Activated CD4-positive, alpha-beta T cell treated with anti-CD3 and anti-CD28 coated beads for 36 hours (primary cell): ENCODE measurements at regions not wholly inside any gene's neighbourhood (a gene's known extent, or its start where the extent isn't known, plus 50 kb on each side); places are given as distances from the start of the nearest gene placed in this dataset.

ENCODE experiments used
- ATAC-seq: fragments of 200-7000 bp; cut with Tn5 transposase; one replicate; pipeline ENCODE4 v1.10.0; 2021; ENCODE audit warnings: mild to moderate bottlenecking, moderate library complexity
- CTCF ChIA-PET: fragments of 350-600 bp; sonication (Branson Sonifier 250); formaldehyde crosslinking; loops from one replicate; lab custom pipeline; 2021; ENCODE audit warnings: antibody characterized with exemption; lab: Charles Lee
- POLR2A ChIA-PET: fragments of 350-600 bp; sonication (Branson Sonifier 250); formaldehyde crosslinking; loops from one replicate; lab custom pipeline; 2021; ENCODE audit warnings: antibody characterized with exemption, inconsistent platforms; lab: Charles Lee
- DNase-seq: peaks from one replicate; pipeline ENCODE4 v3.0.0-alpha.2; 2020
- H3K27ac Mint-ChIP-seq: one replicate; pipeline ENCODE4 v1.8.0; 2021; ENCODE audit warnings: mixed read lengths
- H3K27me3 Mint-ChIP-seq: one replicate; pipeline ENCODE4 v1.8.0; 2021; ENCODE audit warnings: mixed read lengths
- H3K36me3 Mint-ChIP-seq: one replicate; pipeline ENCODE4 v1.8.0; 2021; ENCODE audit warnings: low read depth, mixed read lengths
- H3K4me1 Mint-ChIP-seq: one replicate; pipeline ENCODE4 v1.8.0; 2021; ENCODE audit warnings: mixed read lengths
- H3K4me3 Mint-ChIP-seq: one replicate; pipeline ENCODE4 v1.8.0; 2021; ENCODE audit warnings: mild to moderate bottlenecking, moderate library complexity, mixed read lengths
- H3K9me3 Mint-ChIP-seq: one replicate; pipeline ENCODE4 v1.8.0; 2021; ENCODE audit warnings: low read depth, mixed read lengths
- intact Hi-C, 2 experiments: fragments of 100-400 bp; cut with DNase I in 1 of 2; cut with micrococcal nuclease in 1 of 2; formaldehyde crosslinking; loops; one replicate each; pipeline versions ENCODE4 v1.14.2 to v1.15.1; 2022 to 2024; cut with DNase I, micrococcal nuclease

GRCh38 chr1:5519366-5520135 is 472.7 kb downstream of the NPHP4 start:
- DNase-seq (no peak), ATAC-seq (no peak)
- POLR2A ChIA-PET, result no interaction called here
- Mint-ChIP-seq H3K27me3 (peaks cover 4% of the 10 kb centered on the region), H3K9me3 (no peaks in the 10 kb centered on the region), H3K4me1 (peaks cover 4% of the 10 kb centered on the region), H3K4me3 (no peak overlapping the region), H3K27ac (no peak overlapping the region), H3K36me3 (no peaks in the 10 kb centered on the region)
- CTCF ChIA-PET, result interaction anchor here (0.7 kb wide), 1 partner anchor 108 kb away, joined by 3 read pairs; no protein-coding TSS in a partner anchor
- intact Hi-C loops, result no loop called here

DNA sequence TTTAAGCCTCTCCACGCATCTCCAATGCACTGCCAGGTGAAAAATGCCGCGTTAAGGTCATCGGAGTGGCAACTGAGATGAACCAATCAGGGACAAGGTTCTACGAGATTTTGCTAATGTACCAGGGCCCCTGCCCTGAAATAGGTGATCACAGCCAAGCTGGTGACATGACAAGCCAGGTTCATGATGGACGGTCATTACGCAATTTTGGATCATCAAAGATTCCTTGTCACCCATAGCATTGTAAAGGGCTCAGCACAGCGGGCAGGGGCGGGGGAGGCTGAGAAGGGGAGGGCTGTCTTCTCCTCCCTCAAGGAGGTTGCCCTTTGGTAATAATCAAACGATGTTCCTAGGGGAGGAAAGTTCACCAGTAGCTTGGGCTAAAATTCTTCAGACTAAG is 475.5 kb downstream of the NPHP4 start:
- Mint-ChIP-seq H3K9me3 (no peaks in the 10 kb centered on the region), H3K4me1 (no peaks in the 10 kb centered on the region), H3K27ac (no peak overlapping the region), H3K27me3 (peaks cover 4% of the 10 kb centered on the region), H3K36me3 (no peaks in the 10 kb centered on the region), H3K4me3 (no peak overlapping the region)
- intact Hi-C loops, result no loop called here
- POLR2A ChIA-PET, result no interaction called here
- ATAC-seq (no peak), DNase-seq (no peak)
- CTCF ChIA-PET, result interaction anchor here (0.8 kb wide), 2 partner anchors 13 to 244 kb away, joined by 3 read pairs; no protein-coding TSS in a partner anchor

GRCh38 chr1:5515501-5515900 is 476.7 kb downstream of the NPHP4 start:
- Mint-ChIP-seq H3K9me3 (no peaks in the 10 kb centered on the region), H3K36me3 (no peaks in the 10 kb centered on the region), H3K27ac (no peak overlapping the region), H3K4me1 (no peaks in the 10 kb centered on the region), H3K4me3 (no peak overlapping the region), H3K27me3 (peaks cover 4% of the 10 kb centered on the region)
- intact Hi-C loops, result no loop called here
- DNase-seq, result no peak
- ATAC-seq, result no peak
- ChIA-PET CTCF (interaction anchor here (0.6 to 1.8 kb wide), 5 partner anchors 8 to 592 kb away, joined by 3 to 8 read pairs (median 3); no protein-coding TSS in a partner anchor), POLR2A (no interaction called here)

- Mint-ChIP-seq H3K27ac (no peak overlapping the region), H3K36me3 (no peaks in the 10 kb centered on the region), H3K4me3 (no peak overlapping the region), H3K9me3 (no peaks in the 10 kb centered on the region), H3K27me3 (peaks cover 6% of the 10 kb centered on the region), H3K4me1 (peaks cover 2% of the 10 kb centered on the region)
- ATAC-seq (peak; percentile 57), DNase-seq (peak; percentile 83)
- ChIA-PET POLR2A (no interaction called here), CTCF (interaction anchor here (0.5 to 1.8 kb wide), 7 partner anchors 9 to 926 kb away, joined by 3 to 8 read pairs (median 3); no protein-coding TSS in a partner anchor)
- intact Hi-C loops, result no loop called here
These were observed 477.6 kb downstream of the NPHP4 start for GRCh38 chr1:5514527-5515183.

- peaks cover 2% of the 10 kb centered on the region for H3K4me1 Mint-ChIP-seq
- intact Hi-C loops, result no loop called here
These were observed 478.2 kb downstream of the NPHP4 start for GRCh38 chr1:5513846-5514526.

DNA sequence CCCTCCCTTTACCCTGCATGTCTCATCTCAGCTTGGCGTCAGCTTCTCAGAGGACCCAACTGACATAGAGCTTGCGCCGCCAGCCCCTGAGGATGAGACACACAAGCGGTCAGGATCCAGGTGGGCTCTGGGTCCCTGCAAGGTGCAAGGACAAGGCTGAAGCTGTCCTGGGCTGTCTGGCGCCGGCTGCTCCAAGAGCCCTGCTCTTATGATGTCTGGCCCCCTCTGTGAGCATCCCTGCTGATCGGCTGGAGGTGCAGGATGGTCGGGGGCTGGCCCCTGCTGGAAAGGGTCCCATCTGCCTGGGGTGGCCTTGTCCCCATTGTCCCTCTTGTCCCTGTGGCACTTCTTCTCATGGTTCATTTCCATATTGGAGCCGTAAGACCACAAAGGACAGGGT is 479.0 kb downstream of the NPHP4 start:
- no peak overlapping the region for H3K27ac Mint-ChIP-seq
- intact Hi-C loops, result no loop called here
- peaks cover 2% of the 10 kb centered on the region for H3K4me1 Mint-ChIP-seq
- ChIA-PET POLR2A (no interaction called here), CTCF (interaction anchor here (0.6 to 2.3 kb wide), 4 partner anchors 24 to 311 kb away, joined by 3 to 9 read pairs (median 3); no protein-coding TSS in a partner anchor)
- no peak overlapping the region for H3K4me3 Mint-ChIP-seq
- no peak for ATAC-seq
- H3K36me3 Mint-ChIP-seq, result no peaks in the 10 kb centered on the region
- no peak for DNase-seq
- H3K9me3 Mint-ChIP-seq, result no peaks in the 10 kb centered on the region
- peaks cover 6% of the 10 kb centered on the region for H3K27me3 Mint-ChIP-seq

More at GRCh38 chr1:5513846-5514526, 478.2 kb downstream of the NPHP4 start:
- no peak overlapping the region for H3K4me3 Mint-ChIP-seq
- no peak for DNase-seq
- no peak for ATAC-seq
- H3K9me3 Mint-ChIP-seq, result no peaks in the 10 kb centered on the region
- CTCF ChIA-PET, result interaction anchor here (0.5 to 1.8 kb wide), 7 partner anchors 10 to 232 kb away, joined by 3 to 8 read pairs (median 3); no protein-coding TSS in a partner anchor
- H3K36me3 Mint-ChIP-seq, result no peaks in the 10 kb centered on the region
- H3K27me3 Mint-ChIP-seq, result peaks cover 6% of the 10 kb centered on the region
- POLR2A ChIA-PET, result no interaction called here
- H3K27ac Mint-ChIP-seq, result no peak overlapping the region

- CTCF ChIA-PET, result interaction anchor here (0.6 to 2.3 kb wide), 6 partner anchors 11 to 250 kb away, joined by 3 to 9 read pairs (median 4); no protein-coding TSS in a partner anchor
- Mint-ChIP-seq H3K36me3 (no peaks in the 10 kb centered on the region), H3K4me3 (no peak overlapping the region), H3K27ac (no peak overlapping the region), H3K9me3 (no peaks in the 10 kb centered on the region), H3K4me1 (peaks cover 2% of the 10 kb centered on the region), H3K27me3 (peaks cover 6% of the 10 kb centered on the region)
- ATAC-seq, result no peak
- intact Hi-C loops, result loop anchor here in 1 of 2 experiments (2.0 kb wide), 1 partner anchor 465 kb away; no protein-coding TSS in a partner anchor
- POLR2A ChIA-PET, result no interaction called here
- no peak for DNase-seq
These were observed 480.7 kb downstream of the NPHP4 start for GRCh38 chr1:5511381-5512097.

GRCh38 chr1:5509664-5510452 is 482.4 kb downstream of the NPHP4 start:
- Mint-ChIP-seq H3K27ac (no peak overlapping the region), H3K4me3 (no peak overlapping the region), H3K36me3 (no peaks in the 10 kb centered on the region), H3K27me3 (peaks cover 6% of the 10 kb centered on the region), H3K4me1 (peaks cover 2% of the 10 kb centered on the region), H3K9me3 (no peaks in the 10 kb centered on the region)
- CTCF ChIA-PET, result interaction anchor here (0.6 to 1.8 kb wide), 11 partner anchors 12 to 404 kb away, joined by 3 to 7 read pairs (median 3); no protein-coding TSS in a partner anchor
- ATAC-seq (peak; percentile 60), DNase-seq (peak; percentile 82)
- POLR2A ChIA-PET, result no interaction called here
- intact Hi-C loops, result loop anchor here (1.0 to 2.0 kb wide), 4 partner anchors 235 to 467 kb away; no protein-coding TSS in a partner anchor

DNA sequence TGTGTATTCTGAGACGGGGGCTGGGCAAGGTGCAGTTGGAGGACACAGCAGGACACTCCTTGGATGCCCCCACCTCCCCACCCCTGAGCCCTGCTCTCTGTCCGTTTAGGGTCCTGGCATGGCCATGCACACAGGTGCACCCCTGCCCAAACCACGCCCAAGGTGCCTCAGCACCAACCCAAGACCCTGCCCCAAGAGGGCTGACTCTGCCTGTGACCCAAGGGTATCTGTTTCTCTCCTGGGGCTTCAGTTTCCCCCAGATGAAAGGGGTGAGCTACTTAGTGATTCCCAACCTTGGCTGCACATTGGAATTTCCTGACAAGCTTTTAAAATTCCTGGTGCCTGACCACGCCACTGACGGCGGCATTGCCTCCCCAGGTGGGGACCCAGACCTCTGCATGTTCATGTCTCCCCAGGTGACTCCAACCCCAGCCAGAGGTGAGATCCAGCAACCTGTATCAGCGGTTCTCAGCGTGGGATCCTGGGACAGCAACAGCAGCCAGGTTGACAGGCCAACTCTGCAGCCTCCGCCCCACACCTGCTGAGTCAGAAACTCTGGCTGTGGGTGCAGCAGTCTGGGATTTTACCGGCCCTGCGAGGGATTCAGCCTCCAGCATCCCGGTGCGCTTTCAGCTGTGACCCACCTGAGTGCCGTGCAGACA is 483.4 kb downstream of the NPHP4 start:
- no peaks in the 10 kb centered on the region for H3K36me3 Mint-ChIP-seq
- H3K9me3 Mint-ChIP-seq, result no peaks in the 10 kb centered on the region
- no peak overlapping the region for H3K4me3 Mint-ChIP-seq
- peaks cover 4% of the 10 kb centered on the region for H3K27me3 Mint-ChIP-seq
- H3K4me1 Mint-ChIP-seq, result peaks cover 2% of the 10 kb centered on the region
- ATAC-seq (no peak), DNase-seq (no peak)
- ChIA-PET POLR2A (no interaction called here), CTCF (interaction anchor here (1.4 kb wide), 1 partner anchor 236 kb away, joined by 4 read pairs; no protein-coding TSS in a partner anchor)
- intact Hi-C loops, result loop anchor here in 1 of 2 experiments (2.0 kb wide), 1 partner anchor 238 kb away; no protein-coding TSS in a partner anchor
- H3K27ac Mint-ChIP-seq, result no peak overlapping the region

DNA sequence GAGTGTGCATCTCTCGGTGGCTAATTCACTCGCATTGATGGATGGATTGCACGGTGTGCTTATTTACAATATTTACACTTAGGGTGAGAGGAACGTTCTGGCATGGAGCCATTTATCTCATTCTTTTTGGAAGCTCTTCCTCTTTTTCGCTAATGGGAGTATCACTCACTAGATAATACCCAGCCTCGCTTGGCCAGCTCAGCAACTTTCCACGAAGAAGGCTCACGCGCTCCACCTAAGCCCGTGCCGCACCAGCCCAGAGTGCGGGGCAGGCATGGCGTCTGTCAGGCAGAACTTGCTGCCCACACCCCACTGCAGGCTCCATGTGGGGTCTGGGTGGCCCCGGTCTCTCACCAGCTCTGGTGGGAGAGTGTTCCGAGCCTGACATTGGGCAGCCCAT is 484.9 kb downstream of the NPHP4 start:
- H3K36me3 Mint-ChIP-seq, result no peaks in the 10 kb centered on the region
- H3K27ac Mint-ChIP-seq, result no peak overlapping the region
- no peak for DNase-seq
- ChIA-PET POLR2A (no interaction called here), CTCF (no interaction called here)
- intact Hi-C loops, result no loop called here
- ATAC-seq, result no peak
- peaks cover 4% of the 10 kb centered on the region for H3K27me3 Mint-ChIP-seq
- no peaks in the 10 kb centered on the region for H3K9me3 Mint-ChIP-seq
- peaks cover 2% of the 10 kb centered on the region for H3K4me1 Mint-ChIP-seq
- no peak overlapping the region for H3K4me3 Mint-ChIP-seq
